Heart left ventricle (tissue), 13 donors: ENCODE measurements at regions not wholly inside any gene's neighbourhood (a gene's known extent, or its start where the extent isn't known, plus 50 kb on each side); places are given as distances from the start of the nearest gene placed in this dataset.

Source experiments
- POLR2A ChIP-seq, 2 donors: fragments of 450-650 bp; IDR thresholded peaks; one replicate each; pipeline ENCODE4 v1.6.1; 2017; ENCODE audit warnings: antibody characterized with exemption in 2 of 2, mild to moderate bottlenecking in 2 of 2, moderate library complexity in 2 of 2
- TF ChIP-seq, protein P1 (sequence below), 12 donors: fragments of 200-600 bp; sonication (generic) in 4 of 12; IDR thresholded peaks; one replicate each; pipeline versions ENCODE4 v1.5.0 to v1.8.0; 2018 to 2022; ENCODE audit warnings: antibody characterized with exemption in 12 of 12, mild to moderate bottlenecking in 5 of 12
- donor health status: ischemic (EF 13 %, LVEDD 7.1; RV severe dilation, severe dysfunction).
- donor health status: DM: no; HTN: yes; CAD: no.
- donor health status: DM: no; HTN: no; CAD: no.
- donor health status: ischemic (EF 25% LVEDD 6.9; RV normal size, moderate dysfunction).
- donor health status: ischemic (EF 25% LVEDD 5.7; RV mildly dilated, moderate dysfunction).
- donor health status: ischemic (EF 35%, LVEDD 5.7; RV mildly dilated, moderate dysfunction).
- donor health status: nonischemic (EF 11% LVEDD 7.7; RV severe dilation, severe dysfunction).
- donor health status: DM: yes; HTN: yes; CAD: no.
- donor health status: PGD.
- donor health status: ischemic (EF 29% LVEDD 5.4; RV normal size, mild dysfunction).
- donor health status: nonischemic (EF 23%, LVEDD 6.1; RV moderate dilation, normal function).

- TF ChIP-seq, protein P1, sequence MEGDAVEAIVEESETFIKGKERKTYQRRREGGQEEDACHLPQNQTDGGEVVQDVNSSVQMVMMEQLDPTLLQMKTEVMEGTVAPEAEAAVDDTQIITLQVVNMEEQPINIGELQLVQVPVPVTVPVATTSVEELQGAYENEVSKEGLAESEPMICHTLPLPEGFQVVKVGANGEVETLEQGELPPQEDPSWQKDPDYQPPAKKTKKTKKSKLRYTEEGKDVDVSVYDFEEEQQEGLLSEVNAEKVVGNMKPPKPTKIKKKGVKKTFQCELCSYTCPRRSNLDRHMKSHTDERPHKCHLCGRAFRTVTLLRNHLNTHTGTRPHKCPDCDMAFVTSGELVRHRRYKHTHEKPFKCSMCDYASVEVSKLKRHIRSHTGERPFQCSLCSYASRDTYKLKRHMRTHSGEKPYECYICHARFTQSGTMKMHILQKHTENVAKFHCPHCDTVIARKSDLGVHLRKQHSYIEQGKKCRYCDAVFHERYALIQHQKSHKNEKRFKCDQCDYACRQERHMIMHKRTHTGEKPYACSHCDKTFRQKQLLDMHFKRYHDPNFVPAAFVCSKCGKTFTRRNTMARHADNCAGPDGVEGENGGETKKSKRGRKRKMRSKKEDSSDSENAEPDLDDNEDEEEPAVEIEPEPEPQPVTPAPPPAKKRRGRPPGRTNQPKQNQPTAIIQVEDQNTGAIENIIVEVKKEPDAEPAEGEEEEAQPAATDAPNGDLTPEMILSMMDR (IDR thresholded peaks at IDR 0.05), result no peak
- TF ChIP-seq POLR2A (IDR thresholded peaks at IDR 0.05), result no peak
Measured at GRCh38 chr2:95722131-95722697, 130.4 kb downstream of the TRIM43 start.
